BE2C (cell line): ENCODE measurements at regions not wholly inside any gene's neighbourhood (a gene's known extent, or its start where the extent isn't known, plus 50 kb on each side); places are given as distances from the start of the nearest gene placed in this dataset.

ENCODE experiments used
- DNase-seq: peaks from one replicate; pipeline ENCODE4 v3.0.0-alpha.2; 2020
- H3K27me3 ChIP-seq: fragments of 250-450 bp; sonication (Bioruptor Pico); 2 replicates; pipeline ENCODE4 v1.5.1; 2020; ENCODE audit warnings: mild to moderate bottlenecking
- H3K36me3 ChIP-seq: fragments of 250-450 bp; sonication (Bioruptor Pico); 2 replicates; pipeline ENCODE4 v1.5.1; 2020; ENCODE audit warnings: mild to moderate bottlenecking
- H3K4me1 ChIP-seq: fragments of 250-450 bp; sonication (Bioruptor Pico); 2 replicates; pipeline ENCODE4 v1.5.1; 2020
- H3K4me3 ChIP-seq: 2 replicates; pipeline ENCODE4 v1.5.1; 2011; ENCODE audit warnings: low read depth, low read length
- H3K9me3 ChIP-seq: fragments of 250-450 bp; sonication (Bioruptor Pico); 2 replicates; pipeline ENCODE4 v1.5.1; 2020
- CTCF ChIP-seq: IDR thresholded peaks from 2 replicates; pipeline ENCODE4 v1.5.1; 2012; ENCODE audit warnings: mild to moderate bottlenecking, low read depth, low read length

DNA sequence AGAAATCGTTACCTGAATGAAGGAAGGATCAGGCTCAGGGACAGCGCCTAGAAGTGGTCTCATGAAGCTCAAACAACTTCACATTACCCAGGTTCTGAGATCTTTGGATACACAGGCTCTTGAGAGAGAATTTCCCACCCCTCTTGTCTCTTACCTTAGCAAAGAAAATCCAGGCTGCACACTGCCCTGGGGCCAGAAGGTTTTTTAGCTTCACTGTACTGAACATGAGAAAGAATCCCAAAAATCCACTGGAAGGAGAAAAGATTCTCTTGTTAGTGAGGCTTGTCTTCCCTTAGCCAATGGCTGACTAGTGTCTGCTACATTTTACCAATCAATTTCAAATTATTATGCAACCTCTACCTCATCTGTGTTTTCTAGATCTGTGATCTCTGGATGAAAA, 101.0 kb upstream of the RIOK3 start:
- TF ChIP-seq CTCF = no peak
- Histone ChIP-seq H3K36me3 (no peaks in the 10 kb centered on the region), H3K9me3 (no peaks in the 10 kb centered on the region), H3K4me3 (no peak overlapping the region), H3K27me3 (no peaks in the 10 kb centered on the region), H3K4me1 (no peaks in the 10 kb centered on the region)
- DNase-seq = no peak

- TF ChIP-seq CTCF = no peak
- H3K4me3 ChIP-seq = no peak overlapping the region
Measured at GRCh38 chr18:23353459-23353858, 99.6 kb upstream of the RIOK3 start.

GRCh38 chr18:23354625-23355024, 98.5 kb upstream of the RIOK3 start:
- Histone ChIP-seq H3K9me3 (no peaks in the 10 kb centered on the region), H3K4me3 (no peak overlapping the region), H3K36me3 (no peaks in the 10 kb centered on the region), H3K4me1 (no peaks in the 10 kb centered on the region), H3K27me3 (no peaks in the 10 kb centered on the region)
- TF ChIP-seq CTCF = no peak
- DNase-seq = no peak

More at GRCh38 chr18:23353459-23353858, 99.6 kb upstream of the RIOK3 start:
- no peaks in the 10 kb centered on the region for H3K36me3 ChIP-seq
- no peaks in the 10 kb centered on the region for H3K4me1 ChIP-seq
- no peaks in the 10 kb centered on the region for H3K9me3 ChIP-seq
- H3K27me3 ChIP-seq = no peaks in the 10 kb centered on the region
- DNase-seq = no peak

DNA sequence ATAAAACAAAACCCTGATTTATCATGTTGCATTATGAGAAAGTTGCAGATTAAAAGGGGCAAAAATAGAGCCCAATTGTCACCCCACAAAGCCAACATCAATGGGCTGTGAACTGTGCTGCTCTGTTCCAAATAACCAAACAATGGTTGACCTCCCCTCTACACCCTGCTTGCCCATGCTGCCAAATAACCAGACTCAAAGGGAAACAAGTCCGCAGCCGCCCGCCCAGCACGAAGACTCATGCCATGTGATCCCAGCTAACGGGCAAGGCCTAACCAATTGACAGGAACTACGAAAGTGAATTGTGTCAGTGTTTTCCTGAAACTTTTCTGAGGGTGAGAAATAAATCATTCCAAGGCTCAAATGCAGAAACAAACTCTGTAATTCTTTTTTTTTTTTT, 97.9 kb upstream of the RIOK3 start:
- Histone ChIP-seq H3K27me3 (no peaks in the 10 kb centered on the region), H3K4me3 (no peak overlapping the region), H3K4me1 (no peaks in the 10 kb centered on the region), H3K9me3 (no peaks in the 10 kb centered on the region), H3K36me3 (no peaks in the 10 kb centered on the region)
- no peak for DNase-seq
- TF ChIP-seq CTCF = no peak

GRCh38 chr18:23356424-23356823, 96.7 kb upstream of the RIOK3 start:
- TF ChIP-seq CTCF = no peak
- Histone ChIP-seq H3K4me1 (no peaks in the 10 kb centered on the region), H3K9me3 (no peaks in the 10 kb centered on the region), H3K36me3 (no peaks in the 10 kb centered on the region), H3K27me3 (no peaks in the 10 kb centered on the region), H3K4me3 (no peak overlapping the region)
- DNase-seq = no peak

GRCh38 chr18:23356915-23357601, 96.0 kb upstream of the RIOK3 start:
- Histone ChIP-seq H3K36me3 (no peaks in the 10 kb centered on the region), H3K27me3 (no peaks in the 10 kb centered on the region), H3K4me3 (no peak overlapping the region), H3K9me3 (no peaks in the 10 kb centered on the region), H3K4me1 (no peaks in the 10 kb centered on the region)
- TF ChIP-seq CTCF = no peak
- DNase-seq = no peak
